ENCODE measurements at regions not wholly inside any gene's neighbourhood (a gene's known extent, or its start where the extent isn't known, plus 50 kb on each side); places are given as distances from the start of the nearest gene placed in this dataset.

- H3K4me3 ChIP-seq (ENCODE audit: low read depth, low read length) = no peak overlapping the region
- no peaks in the 10 kb centered on the region for H3K4me1 ChIP-seq (ENCODE audit: control insufficient read depth, insufficient read depth, low read length)
- H3K27ac ChIP-seq (ENCODE audit: extremely low read depth, low read depth, low read length) = no peak overlapping the region
- no peaks in the 10 kb centered on the region for H3K9me3 ChIP-seq (ENCODE audit: control insufficient read depth, insufficient read depth, low read depth, low read length)
- no peaks in the 10 kb centered on the region for H3K36me3 ChIP-seq (ENCODE audit: control insufficient read depth in 2 of 2, insufficient read depth in 1 of 2, low read length in 2 of 2)
- no peak for TF ChIP-seq ZNF266 (tag by site-specific recombination; IDR thresholded peaks at IDR 0.05; ENCODE audit: low read depth)
- TF ChIP-seq ZNF707 (tag by site-specific recombination; IDR thresholded peaks at IDR 0.05) = no peak
- TF ChIP-seq HOXA7 (CRISPR knock-in tag; IDR thresholded peaks at IDR 0.05; ENCODE audit: borderline replicate concordance) = no peak
- TF ChIP-seq ZNF776 (tag by site-specific recombination; IDR thresholded peaks at IDR 0.05; ENCODE audit: borderline replicate concordance) = no peak
- no peak for TF ChIP-seq TSHZ1 (tag by site-specific recombination; IDR thresholded peaks at IDR 0.05; ENCODE audit: borderline replicate concordance)
- TF ChIP-seq ZNF341 (tag by site-specific recombination; IDR thresholded peaks at IDR 0.05; ENCODE audit: low read depth) = no peak
- no peak for TF ChIP-seq GLIS1 (tag by site-specific recombination; IDR thresholded peaks at IDR 0.05)
- no peak for TF ChIP-seq ZNF174 (tag by site-specific recombination; IDR thresholded peaks at IDR 0.05)
- ChIA-PET POLR2A (no interaction called here), CTCF (no interaction called here)
These were observed 704.6 kb upstream of the PCDH9 start for GRCh38 chr13:67934617-67935330.

- CTCF ChIA-PET = no interaction called here
- no peak overlapping the region for H3K4me3 ChIP-seq (ENCODE audit: low read depth, low read length)
- TF ChIP-seq ZNF558 (tag by site-specific recombination; IDR thresholded peaks at IDR 0.05) (no peak), KLF16 (tag by site-specific recombination; IDR thresholded peaks at IDR 0.05) (no peak), ZNF211 (tag by site-specific recombination; IDR thresholded peaks at IDR 0.05; ENCODE audit: low read depth) (no peak), ZNF791 (tag by site-specific recombination; IDR thresholded peaks at IDR 0.05) (no peak), TRIM28 (IDR thresholded peaks at IDR 0.05; ENCODE audit: borderline replicate concordance, low read length) (peak; percentile 15; the same call in 1 of the 2 replicates), ZNF514 (tag by site-specific recombination; IDR thresholded peaks at IDR 0.05) (no peak)
- H3K9me3 ChIP-seq (ENCODE audit: control insufficient read depth, insufficient read depth, low read depth, low read length) = no peaks in the 10 kb centered on the region
- no peaks in the 10 kb centered on the region for H3K36me3 ChIP-seq (ENCODE audit: control insufficient read depth in 2 of 2, insufficient read depth in 1 of 2, low read length in 2 of 2)
- POLR2A ChIA-PET = no interaction called here
- H3K27ac ChIP-seq (ENCODE audit: extremely low read depth, low read depth, low read length) = no peak overlapping the region
- no peaks in the 10 kb centered on the region for H3K4me1 ChIP-seq (ENCODE audit: control insufficient read depth, insufficient read depth, low read length)
These were observed 702.9 kb upstream of the PCDH9 start for GRCh38 chr13:67932991-67933390.

GRCh38 chr13:67917291-67917987 is 687.3 kb upstream of the PCDH9 start:
- no peaks in the 10 kb centered on the region for H3K36me3 ChIP-seq (ENCODE audit: control insufficient read depth in 2 of 2, insufficient read depth in 1 of 2, low read length in 2 of 2)
- no peak overlapping the region for H3K27ac ChIP-seq (ENCODE audit: extremely low read depth, low read depth, low read length)
- no peaks in the 10 kb centered on the region for H3K4me1 ChIP-seq (ENCODE audit: control insufficient read depth, insufficient read depth, low read length)
- POLR2A ChIA-PET = no interaction called here
- H3K4me3 ChIP-seq (ENCODE audit: low read depth, low read length) = no peak overlapping the region
- TF ChIP-seq ZNF394 (tag by site-specific recombination; IDR thresholded peaks at IDR 0.05; ENCODE audit: borderline replicate concordance) (no peak), ZNF843 (tag by site-specific recombination; IDR thresholded peaks at IDR 0.05) (no peak), ZNF555 (tag by site-specific recombination; conservative IDR thresholded peaks at IDR 0.05) (no peak), ZNF521 (tag by site-specific recombination; IDR thresholded peaks at IDR 0.05) (no peak), ZNF792 (tag by site-specific recombination; IDR thresholded peaks at IDR 0.05) (no peak), HOXC10 (CRISPR knock-in tag; IDR thresholded peaks at IDR 0.05) (no peak), ZNF114 (tag by site-specific recombination; IDR thresholded peaks at IDR 0.05) (no peak), ZSCAN30 (tag by site-specific recombination; IDR thresholded peaks at IDR 0.05) (no peak)
- H3K9me3 ChIP-seq (ENCODE audit: control insufficient read depth, insufficient read depth, low read depth, low read length) = no peaks in the 10 kb centered on the region
- CTCF ChIA-PET = interaction anchor here (0.5 to 0.6 kb wide), 2 partner anchors 278 to 423 kb away, joined by 3 read pairs; no protein-coding TSS in a partner anchor
